WI38 (cell line): ENCODE measurements at regions not wholly inside any gene's neighbourhood (a gene's known extent, or its start where the extent isn't known, plus 50 kb on each side); places are given as distances from the start of the nearest gene placed in this dataset.

Source experiments
- H3K4me3 ChIP-seq: 2 replicates; pipeline ENCODE4 v1.5.1; 2011; ENCODE audit warnings: low read depth, mild to moderate bottlenecking, control low read depth, low read length
- CTCF ChIP-seq: IDR thresholded peaks from 2 replicates; pipeline ENCODE4 v1.5.1; 2012; ENCODE audit warnings: low read depth, mild to moderate bottlenecking, control low read depth, low read length

DNA sequence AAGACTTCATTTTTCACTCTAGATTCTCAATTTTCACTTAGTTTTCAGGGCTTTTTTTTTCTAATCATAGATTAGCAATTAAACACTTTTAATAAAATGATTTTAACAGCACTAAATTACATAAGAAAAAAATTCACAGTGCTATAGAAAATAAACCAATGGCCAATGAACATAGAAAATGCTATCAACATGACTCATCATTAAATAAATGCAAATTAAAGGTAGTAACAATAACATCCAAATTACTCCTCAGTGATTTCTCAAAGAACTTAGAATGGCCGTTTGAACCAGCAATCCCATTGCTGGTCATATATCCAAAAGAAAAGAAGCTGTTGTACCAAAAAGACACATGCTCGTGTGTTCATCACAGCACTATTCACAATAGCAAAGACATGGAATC is 1058.9 kb downstream of the UQCRFS1 start:
- no peak for TF ChIP-seq CTCF
- no peak overlapping the region for H3K4me3 ChIP-seq

DNA sequence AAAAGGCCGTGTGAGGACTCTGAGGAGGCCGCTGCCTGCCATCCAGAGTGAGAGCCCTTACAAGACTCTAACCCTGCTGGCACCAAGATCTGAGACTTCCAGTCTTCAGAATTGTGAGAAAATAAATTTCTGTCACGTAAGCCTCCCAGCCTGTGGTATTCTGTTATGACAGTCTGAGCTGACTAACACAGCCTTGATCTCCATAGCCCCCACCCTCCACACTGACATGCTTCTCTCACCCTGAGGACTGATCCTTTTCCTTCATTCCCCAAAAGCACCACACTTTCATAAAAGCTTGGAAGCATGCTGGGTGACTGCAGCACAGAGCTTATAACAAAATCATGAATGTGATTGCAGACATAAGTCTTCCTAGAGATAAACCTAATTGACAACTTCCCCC is 1059.8 kb downstream of the UQCRFS1 start:
- H3K4me3 ChIP-seq = no peak overlapping the region
- TF ChIP-seq CTCF = no peak

DNA sequence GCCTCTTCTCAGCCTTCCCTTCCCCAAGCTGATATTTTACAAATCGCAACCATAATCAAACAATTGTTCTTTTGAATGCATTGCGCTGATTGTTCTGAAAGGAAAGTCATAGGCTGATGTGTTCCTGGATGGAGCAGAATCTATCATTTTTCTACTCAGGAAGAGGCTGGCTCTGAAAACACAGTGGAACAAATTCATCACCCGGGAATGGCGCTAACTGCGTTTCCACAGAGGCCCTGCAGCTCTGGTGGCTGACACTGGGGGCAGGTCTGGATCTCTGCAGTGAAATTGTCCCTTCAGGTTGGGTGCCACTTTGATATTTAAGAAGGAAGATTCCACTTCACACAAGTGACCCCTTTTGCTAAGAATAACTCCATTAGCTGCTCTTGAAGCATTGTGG is 1060.8 kb downstream of the UQCRFS1 start:
- TF ChIP-seq CTCF = no peak
- no peak overlapping the region for H3K4me3 ChIP-seq

- TF ChIP-seq CTCF = no peak
- no peak overlapping the region for H3K4me3 ChIP-seq
These were observed 1062.8 kb downstream of the UQCRFS1 start for GRCh38 chr19:28150129-28150528.

GRCh38 chr19:28148554-28148953 is 1064.4 kb downstream of the UQCRFS1 start:
- no peak overlapping the region for H3K4me3 ChIP-seq
- no peak for TF ChIP-seq CTCF

GRCh38 chr19:28142258-28142657 is 1070.7 kb downstream of the UQCRFS1 start:
- no peak for TF ChIP-seq CTCF
- no peak overlapping the region for H3K4me3 ChIP-seq

DNA sequence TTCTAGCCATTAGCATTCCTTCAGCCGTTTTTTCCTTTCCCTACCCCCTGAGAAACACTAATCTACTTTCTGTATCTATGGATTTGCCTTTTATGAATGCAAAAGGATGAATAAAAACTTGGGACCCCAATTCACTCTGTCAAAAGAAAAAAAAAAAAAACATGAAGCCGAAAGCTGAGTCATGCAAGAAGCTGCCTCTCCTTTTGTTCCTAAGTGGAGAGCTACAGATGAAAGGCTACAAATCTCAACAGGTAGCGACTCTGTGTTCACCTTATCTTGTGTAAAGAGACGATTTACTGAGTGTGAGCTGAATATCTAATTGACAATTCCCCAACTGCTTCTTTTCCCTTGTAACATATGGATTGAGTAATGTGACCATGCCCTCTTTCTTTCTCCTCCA is 1072.8 kb downstream of the UQCRFS1 start:
- no peak overlapping the region for H3K4me3 ChIP-seq
- no peak for TF ChIP-seq CTCF
